SK-N-SH (cell line): ENCODE measurements at regions not wholly inside any gene's neighbourhood (a gene's known extent, or its start where the extent isn't known, plus 50 kb on each side); places are given as distances from the start of the nearest gene placed in this dataset.

ENCODE experiments used
- CTCF ChIA-PET: fragments of 300-600, 350-600 bp; formaldehyde crosslinking; extraction: SDS; loops from one replicate; lab custom pipeline; 2021; lab: Yijun Ruan, JAX
- POLR2A ChIA-PET: fragments of 350-600 bp; sonication (Branson Sonifier 250); formaldehyde crosslinking; extraction: SDS; loops from one replicate; lab custom pipeline; 2020; ENCODE audit warnings: antibody characterized with exemption, inconsistent platforms; lab: Yijun Ruan, JAX
- DNase-seq: peaks from one replicate; pipeline ENCODE4 v3.0.0; 2012
- H2AFZ ChIP-seq: fragments of 200-600 bp; sonication (generic); 2 replicates; pipeline ENCODE4 v1.8.1; 2016; ENCODE audit warnings: antibody characterized with exemption, mild to moderate bottlenecking, low read depth
- H3F3A ChIP-seq: fragments of 200-600 bp; sonication (generic); replicated peaks from 2 replicates; pipeline ENCODE3; 2016; ENCODE audit warnings: antibody characterized with exemption, mild to moderate bottlenecking; ENCODE audit not compliant: insufficient read depth
- H3K27ac ChIP-seq, 2 experiments: fragments of 200-500 bp in 1 of 2; fragments of 200-600 bp in 1 of 2; sonication (Bioruptor generic) in 1 of 2; sonication (generic), shearing (Covaris generic) in 1 of 2; 2 replicates each; pipeline versions ENCODE4 v1.5.1 to v1.6.1; 2014 to 2016; ENCODE audit warnings: low read depth in 2 of 2, inconsistent platforms in 1 of 2, low read length in 1 of 2, mild to moderate bottlenecking in 1 of 2, mixed read lengths in 1 of 2
- H3K27me3 ChIP-seq: fragments of 200-600 bp; sonication (generic), shearing (Covaris generic); 2 replicates; pipeline ENCODE4 v1.6.1; 2016; ENCODE audit warnings: mixed run types; ENCODE audit not compliant: insufficient read depth
- H3K36me3 ChIP-seq, 2 experiments: fragments of 200-500 bp in 1 of 2; fragments of 200-600 bp in 1 of 2; sonication (Bioruptor generic) in 1 of 2; sonication (generic) in 1 of 2; replicated peaks in 1 of 2; 2 replicates each; pipeline versions ENCODE3 to v1.5.1; 2014 to 2016; ENCODE audit warnings: low read length in 1 of 2, mild to moderate bottlenecking in 1 of 2; ENCODE audit not compliant: insufficient read depth in 2 of 2, control insufficient read depth in 1 of 2
- H3K4me1 ChIP-seq, 2 experiments: fragments of 200-500 bp in 1 of 2; fragments of 200-600 bp in 1 of 2; sonication (Bioruptor generic) in 1 of 2; sonication (generic), shearing (Covaris generic) in 1 of 2; 2 replicates each; pipeline versions ENCODE4 v1.5.1 to v1.6.1; 2014 to 2016; ENCODE audit warnings: low read depth in 1 of 2, low read length in 1 of 2, mixed run types in 1 of 2; ENCODE audit not compliant: insufficient read depth in 2 of 2, control insufficient read depth in 1 of 2
- H3K4me2 ChIP-seq: fragments of 200-600 bp; sonication (generic), shearing (Covaris generic); 2 replicates; pipeline ENCODE4 v1.6.1; 2017; ENCODE audit warnings: mixed run types
- H3K4me3 ChIP-seq, 2 experiments: fragments of 200-500 bp in 1 of 2; fragments of 200-600 bp in 1 of 2; sonication (Bioruptor generic) in 1 of 2; sonication (generic), shearing (Covaris generic) in 1 of 2; 2 replicates each; pipeline versions ENCODE4 v1.5.1 to v1.8.1; 2014 to 2016; ENCODE audit warnings: low read depth in 2 of 2, inconsistent platforms in 1 of 2, low read length in 1 of 2, mild to moderate bottlenecking in 1 of 2, mixed read lengths in 1 of 2, moderate library complexity in 1 of 2
- H3K79me2 ChIP-seq: fragments of 200-600 bp; sonication (generic); 2 replicates; pipeline ENCODE4 v1.8.1; 2017; ENCODE audit warnings: mild to moderate bottlenecking; ENCODE audit not compliant: insufficient read depth
- H3K9ac ChIP-seq: fragments of 200-600 bp; sonication (generic); 2 replicates; pipeline ENCODE4 v1.6.1; 2017; ENCODE audit warnings: mixed run types
- H3K9me2 ChIP-seq: fragments of 200-600 bp; sonication (generic); 2 replicates; pipeline ENCODE4 v1.6.1; 2017; ENCODE audit warnings: mixed run types
- H3K9me3 ChIP-seq: fragments of 200-600 bp; sonication (generic); 2 replicates; pipeline ENCODE4 v1.6.1; 2017; ENCODE audit warnings: mixed run types, mild to moderate bottlenecking, moderate library complexity
- H4K20me1 ChIP-seq: fragments of 200-600 bp; sonication (generic); 2 replicates; pipeline ENCODE4 v1.6.1; 2017; ENCODE audit warnings: mild to moderate bottlenecking, mixed run types; ENCODE audit not compliant: insufficient read depth
- ELF1 ChIP-seq: IDR thresholded peaks from 2 replicates; pipeline ENCODE4 v1.4.0; 2012
- EP300 ChIP-seq, 2 experiments: IDR thresholded peaks; 2 replicates each; pipeline versions ENCODE4 v1.4.0 to v1.6.1; 2012; ENCODE audit warnings: borderline replicate concordance in 1 of 2, low read depth in 1 of 2, low read length in 1 of 2
- FOXM1 ChIP-seq: IDR thresholded peaks from 2 replicates; pipeline ENCODE4 v1.4.0; 2012; ENCODE audit warnings: low read depth, mild to moderate bottlenecking
- GABPA ChIP-seq: IDR thresholded peaks from 2 replicates; pipeline ENCODE4 v1.4.0; 2012; ENCODE audit warnings: low read depth, mild to moderate bottlenecking
- GATA2 ChIP-seq: sonication (generic); formaldehyde crosslinking; IDR thresholded peaks from 2 replicates; pipeline ENCODE4 v1.5.0; 2020; ENCODE audit warnings: mild to moderate bottlenecking, missing genetic modification reagents
- JUND ChIP-seq: IDR thresholded peaks from 2 replicates; pipeline ENCODE4 v1.4.0; 2012
- MAX ChIP-seq: IDR thresholded peaks from 2 replicates; pipeline ENCODE4 v1.4.0; 2012; ENCODE audit warnings: low read depth
- MEF2A ChIP-seq: IDR thresholded peaks from 2 replicates; pipeline ENCODE4 v1.4.0; 2012; ENCODE audit warnings: low read depth, borderline replicate concordance
- MXI1 ChIP-seq: IDR thresholded peaks from 2 replicates; pipeline ENCODE4 v1.6.1; 2012; ENCODE audit warnings: mild to moderate bottlenecking, low read depth, low read length, improper control_type of control experiment
- NFIC ChIP-seq: IDR thresholded peaks from 2 replicates; pipeline ENCODE4 v1.4.0; 2012; ENCODE audit warnings: borderline replicate concordance
- NRF1 ChIP-seq: IDR thresholded peaks from 2 replicates; pipeline ENCODE4 v1.6.1; 2012; ENCODE audit warnings: low read depth, mild to moderate bottlenecking, low read length
- POLR2AphosphoS5 ChIP-seq: IDR thresholded peaks from 2 replicates; pipeline ENCODE4 v1.6.1; 2012; ENCODE audit warnings: low read depth, low read length
- RAD21 ChIP-seq: IDR thresholded peaks from 2 replicates; pipeline ENCODE4 v1.6.1; 2012; ENCODE audit warnings: mild to moderate bottlenecking, low read length
- RCOR1 ChIP-seq: fragments of 150-350 bp; IDR thresholded peaks from 2 replicates; pipeline ENCODE4 v1.6.1; 2017; ENCODE audit warnings: antibody characterized with exemption, low read length
- SMC3 ChIP-seq: IDR thresholded peaks from 2 replicates; pipeline ENCODE4 v1.6.1; 2012; ENCODE audit warnings: low read depth, low read length, improper control_type of control experiment
- TAF1 ChIP-seq: IDR thresholded peaks from 2 replicates; pipeline ENCODE4 v1.6.1; 2012; ENCODE audit warnings: low read depth, mild to moderate bottlenecking, low read length, moderate library complexity, borderline replicate concordance
- WGBS: methylation state at CpG from one replicate; pipeline ENCODE4 v1.1.6; 2017; ENCODE audit warnings: low lambda C conversion rate; 5-methylcytosine and 5-hydroxymethylcytosine counted together
- TF ChIP-seq, protein P1 (sequence below): IDR thresholded peaks from 2 replicates; pipeline ENCODE4 v1.4.0; 2012; ENCODE audit warnings: low read depth, borderline replicate concordance
- TF ChIP-seq, protein P2 (sequence below): fragments of 200-600 bp; sonication (generic); IDR thresholded peaks from 2 replicates; pipeline ENCODE4 v1.6.1; 2017; ENCODE audit warnings: antibody characterized with exemption, mild to moderate bottlenecking, moderate library complexity
- TF ChIP-seq, protein P3 (sequence below): IDR thresholded peaks from 2 replicates; pipeline ENCODE4 v1.6.1; 2012; ENCODE audit warnings: mild to moderate bottlenecking, low read depth, low read length, moderate library complexity

GRCh38 chr4:142983589-142983988, 137.5 kb upstream of the INPP4B start:
- 20% methylated on average over 2 of the region's 2 CpGs for WGBS
- CTCF ChIA-PET, result interaction anchor here (1.0 kb wide), 1 partner anchor 40 kb away, joined by 3 read pairs; no protein-coding TSS in a partner anchor
- TF ChIP-seq ELF1 (no peak), POLR2AphosphoS5 (no peak), RCOR1 (no peak), MEF2A (no peak), GATA2 (CRISPR knock-in tag) (no peak), JUND (no peak), NRF1 (no peak), EP300 (IDR thresholded peaks at IDR 0.05; ENCODE audit: borderline replicate concordance in 1 of 2, low read depth in 1 of 2, low read length in 1 of 2) (no peak), FOXM1 (no peak), GABPA (no peak), TAF1 (no peak), NFIC (no peak), MXI1 (no peak)
- TF ChIP-seq, protein P1, sequence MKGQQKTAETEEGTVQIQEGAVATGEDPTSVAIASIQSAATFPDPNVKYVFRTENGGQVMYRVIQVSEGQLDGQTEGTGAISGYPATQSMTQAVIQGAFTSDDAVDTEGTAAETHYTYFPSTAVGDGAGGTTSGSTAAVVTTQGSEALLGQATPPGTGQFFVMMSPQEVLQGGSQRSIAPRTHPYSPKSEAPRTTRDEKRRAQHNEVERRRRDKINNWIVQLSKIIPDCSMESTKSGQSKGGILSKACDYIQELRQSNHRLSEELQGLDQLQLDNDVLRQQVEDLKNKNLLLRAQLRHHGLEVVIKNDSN, result no peak
- TF ChIP-seq, protein P2, sequence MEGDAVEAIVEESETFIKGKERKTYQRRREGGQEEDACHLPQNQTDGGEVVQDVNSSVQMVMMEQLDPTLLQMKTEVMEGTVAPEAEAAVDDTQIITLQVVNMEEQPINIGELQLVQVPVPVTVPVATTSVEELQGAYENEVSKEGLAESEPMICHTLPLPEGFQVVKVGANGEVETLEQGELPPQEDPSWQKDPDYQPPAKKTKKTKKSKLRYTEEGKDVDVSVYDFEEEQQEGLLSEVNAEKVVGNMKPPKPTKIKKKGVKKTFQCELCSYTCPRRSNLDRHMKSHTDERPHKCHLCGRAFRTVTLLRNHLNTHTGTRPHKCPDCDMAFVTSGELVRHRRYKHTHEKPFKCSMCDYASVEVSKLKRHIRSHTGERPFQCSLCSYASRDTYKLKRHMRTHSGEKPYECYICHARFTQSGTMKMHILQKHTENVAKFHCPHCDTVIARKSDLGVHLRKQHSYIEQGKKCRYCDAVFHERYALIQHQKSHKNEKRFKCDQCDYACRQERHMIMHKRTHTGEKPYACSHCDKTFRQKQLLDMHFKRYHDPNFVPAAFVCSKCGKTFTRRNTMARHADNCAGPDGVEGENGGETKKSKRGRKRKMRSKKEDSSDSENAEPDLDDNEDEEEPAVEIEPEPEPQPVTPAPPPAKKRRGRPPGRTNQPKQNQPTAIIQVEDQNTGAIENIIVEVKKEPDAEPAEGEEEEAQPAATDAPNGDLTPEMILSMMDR, result no peak

GRCh38 chr4:142984871-142985585, 138.9 kb upstream of the INPP4B start:
- Histone ChIP-seq H3K9me3 (no peaks in the 10 kb centered on the region; the same call in 1 of the 2 replicates), H3K27me3 (no peaks in the 10 kb centered on the region), H3K9me2 (no peaks in the 10 kb centered on the region), H4K20me1 (no peaks in the 10 kb centered on the region), H3K36me3 (no peaks in the 10 kb centered on the region), H3K4me2 (no peak overlapping the region), H3K79me2 (no peaks in the 10 kb centered on the region), H3K9ac (no peak overlapping the region), H2AFZ (no peak overlapping the region), H3F3A (no peaks in the 10 kb centered on the region), H3K27ac (no peak overlapping the region), H3K4me3 (no peak overlapping the region), H3K4me1 (no peaks in the 10 kb centered on the region; a peak in 1 of 4 replicates)
- DNase-seq, result peak; percentile 11
- POLR2A ChIA-PET, result no interaction called here
- CTCF ChIA-PET, result interaction anchor here (1.4 kb wide), 1 partner anchor 12 kb away, joined by 3 read pairs; no protein-coding TSS in a partner anchor
- TF ChIP-seq MAX, result no peak
- no peak for TF ChIP-seq JUND
- peak; percentile 48; the same call in 1 of the 2 replicates for TF ChIP-seq RAD21
- TF ChIP-seq, protein P3, sequence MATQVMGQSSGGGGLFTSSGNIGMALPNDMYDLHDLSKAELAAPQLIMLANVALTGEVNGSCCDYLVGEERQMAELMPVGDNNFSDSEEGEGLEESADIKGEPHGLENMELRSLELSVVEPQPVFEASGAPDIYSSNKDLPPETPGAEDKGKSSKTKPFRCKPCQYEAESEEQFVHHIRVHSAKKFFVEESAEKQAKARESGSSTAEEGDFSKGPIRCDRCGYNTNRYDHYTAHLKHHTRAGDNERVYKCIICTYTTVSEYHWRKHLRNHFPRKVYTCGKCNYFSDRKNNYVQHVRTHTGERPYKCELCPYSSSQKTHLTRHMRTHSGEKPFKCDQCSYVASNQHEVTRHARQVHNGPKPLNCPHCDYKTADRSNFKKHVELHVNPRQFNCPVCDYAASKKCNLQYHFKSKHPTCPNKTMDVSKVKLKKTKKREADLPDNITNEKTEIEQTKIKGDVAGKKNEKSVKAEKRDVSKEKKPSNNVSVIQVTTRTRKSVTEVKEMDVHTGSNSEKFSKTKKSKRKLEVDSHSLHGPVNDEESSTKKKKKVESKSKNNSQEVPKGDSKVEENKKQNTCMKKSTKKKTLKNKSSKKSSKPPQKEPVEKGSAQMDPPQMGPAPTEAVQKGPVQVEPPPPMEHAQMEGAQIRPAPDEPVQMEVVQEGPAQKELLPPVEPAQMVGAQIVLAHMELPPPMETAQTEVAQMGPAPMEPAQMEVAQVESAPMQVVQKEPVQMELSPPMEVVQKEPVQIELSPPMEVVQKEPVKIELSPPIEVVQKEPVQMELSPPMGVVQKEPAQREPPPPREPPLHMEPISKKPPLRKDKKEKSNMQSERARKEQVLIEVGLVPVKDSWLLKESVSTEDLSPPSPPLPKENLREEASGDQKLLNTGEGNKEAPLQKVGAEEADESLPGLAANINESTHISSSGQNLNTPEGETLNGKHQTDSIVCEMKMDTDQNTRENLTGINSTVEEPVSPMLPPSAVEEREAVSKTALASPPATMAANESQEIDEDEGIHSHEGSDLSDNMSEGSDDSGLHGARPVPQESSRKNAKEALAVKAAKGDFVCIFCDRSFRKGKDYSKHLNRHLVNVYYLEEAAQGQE, result no peak
- TF ChIP-seq NFIC, result no peak
- no peak for TF ChIP-seq ELF1
- peak; percentile 38 for TF ChIP-seq SMC3
- TF ChIP-seq, protein P2, result peak; percentile 53
- WGBS, result 25% methylated on average over 3 of the region's 3 CpGs

More at GRCh38 chr4:142983589-142983988, 137.5 kb upstream of the INPP4B start:
- no peak overlapping the region for H3K27ac ChIP-seq
- H3K9me2 ChIP-seq, result no peaks in the 10 kb centered on the region
- no peak overlapping the region for H3K4me3 ChIP-seq
- no peaks in the 10 kb centered on the region for H4K20me1 ChIP-seq
- H3K27me3 ChIP-seq, result no peaks in the 10 kb centered on the region
- no peak overlapping the region for H3K9ac ChIP-seq
- H3F3A ChIP-seq, result no peaks in the 10 kb centered on the region
- H3K4me2 ChIP-seq, result no peak overlapping the region
- H2AFZ ChIP-seq, result no peak overlapping the region
- no peaks in the 10 kb centered on the region for H3K36me3 ChIP-seq
- DNase-seq, result no peak
- no peaks in the 10 kb centered on the region; the same call in 1 of the 2 replicates for H3K9me3 ChIP-seq
- no peaks in the 10 kb centered on the region for H3K79me2 ChIP-seq
- POLR2A ChIA-PET, result no interaction called here
- no peaks in the 10 kb centered on the region; a peak in 1 of 4 replicates for H3K4me1 ChIP-seq
